MM.1S (cell line): ENCODE measurements at regions not wholly inside any gene's neighbourhood (a gene's known extent, or its start where the extent isn't known, plus 50 kb on each side); places are given as distances from the start of the nearest gene placed in this dataset.

Experiments used
- DNase-seq: peaks from one replicate; pipeline ENCODE4 v3.0.0-alpha.2; 2015
- H2AFZ ChIP-seq: fragments of 300-600 bp; sonication (generic); 2 replicates; pipeline ENCODE4 v1.6.0; 2016; ENCODE audit warnings: antibody characterized with exemption, low read length
- H3F3A ChIP-seq: fragments of 300-600 bp; sonication (generic); 2 replicates; pipeline ENCODE4 v1.6.1; 2016; ENCODE audit warnings: mild to moderate bottlenecking, antibody characterized with exemption, low read length, moderate library complexity, mixed read lengths; ENCODE audit not compliant: insufficient read depth
- H3K27ac ChIP-seq: fragments of 300-600 bp; sonication (generic); 2 replicates; pipeline ENCODE4 v1.5.1; 2016; ENCODE audit warnings: mild to moderate bottlenecking, low read length
- H3K27me3 ChIP-seq: fragments of 300-600 bp; sonication (generic); replicated peaks from 2 replicates; pipeline ENCODE4 v1.6.0; 2016; ENCODE audit warnings: low read length; ENCODE audit not compliant: insufficient read depth
- H3K36me3 ChIP-seq: fragments of 300-600 bp; sonication (generic); replicated peaks from 2 replicates; pipeline ENCODE4 v1.6.1; 2016; ENCODE audit warnings: mild to moderate bottlenecking, low read length, mixed read lengths; ENCODE audit not compliant: insufficient read depth
- H3K4me1 ChIP-seq: fragments of 300-600 bp; sonication (generic); 2 replicates; pipeline ENCODE4 v1.6.1; 2016; ENCODE audit warnings: low read length, mixed read lengths
- H3K4me2 ChIP-seq: fragments of 300-600 bp; sonication (generic); 2 replicates; pipeline ENCODE4 v1.6.0; 2016; ENCODE audit warnings: low read depth, low read length
- H3K4me3 ChIP-seq: fragments of 300-600 bp; sonication (generic); 2 replicates; pipeline ENCODE4 v1.5.1; 2016; ENCODE audit warnings: low read length, mixed read lengths
- H3K79me2 ChIP-seq: fragments of 300-600 bp; sonication (generic); 2 replicates; pipeline ENCODE4 v1.6.1; 2016; ENCODE audit warnings: mixed run types, low read length, mixed read lengths
- H3K9ac ChIP-seq: fragments of 300-600 bp; sonication (generic); 2 replicates; pipeline ENCODE4 v1.6.1; 2016; ENCODE audit warnings: low read length, mixed read lengths
- H3K9me2 ChIP-seq: fragments of 300-600 bp; sonication (generic); replicated peaks from 2 replicates; pipeline ENCODE4 v1.6.1; 2016; ENCODE audit warnings: mild to moderate bottlenecking, low read length, mixed read lengths; ENCODE audit not compliant: insufficient read depth
- H3K9me3 ChIP-seq: fragments of 300-600 bp; sonication (generic); replicated peaks from 2 replicates; pipeline ENCODE4 v1.6.1; 2016; ENCODE audit warnings: mild to moderate bottlenecking, low read length, mixed read lengths; ENCODE audit not compliant: insufficient read depth
- H4K20me1 ChIP-seq: fragments of 300-600 bp; sonication (generic); 2 replicates; pipeline ENCODE4 v1.6.1; 2016; ENCODE audit warnings: mild to moderate bottlenecking, low read length, moderate library complexity, mixed read lengths; ENCODE audit not compliant: insufficient read depth
- CTCF ChIP-seq: fragments of 300-600 bp; sonication (generic); IDR thresholded peaks from 2 replicates; pipeline ENCODE4 v1.5.1; 2016; ENCODE audit warnings: antibody characterized with exemption, low read length, mixed read lengths
- EZH2 ChIP-seq: fragments of 300-600 bp; sonication (generic); optimal IDR thresholded peaks from 2 replicates; pipeline ENCODE3; 2017; ENCODE audit warnings: low read depth, mild to moderate bottlenecking, antibody characterized with exemption, low read length, mixed read lengths
- EZH2phosphoT487 ChIP-seq: fragments of 300-600 bp; sonication (generic); IDR thresholded peaks from 2 replicates; pipeline ENCODE4 v1.6.1; 2018; ENCODE audit warnings: antibody characterized with exemption, low read length

GRCh38 chr13:105569816-105570215, 965.6 kb downstream of the EFNB2 start:
- H3K4me1 ChIP-seq, result no peaks in the 10 kb centered on the region
- H3F3A ChIP-seq, result no peaks in the 10 kb centered on the region
- H3K4me3 ChIP-seq, result no peak overlapping the region
- H3K27me3 ChIP-seq, result no peaks in the 10 kb centered on the region
- no peaks in the 10 kb centered on the region for H3K9me3 ChIP-seq
- no peaks in the 10 kb centered on the region for H3K79me2 ChIP-seq
- no peaks in the 10 kb centered on the region for H3K9me2 ChIP-seq
- H3K27ac ChIP-seq, result no peak overlapping the region
- TF ChIP-seq EZH2phosphoT487 (no peak), EZH2 (no peak), CTCF (no peak)
- no peak for DNase-seq
- H3K4me2 ChIP-seq, result no peak overlapping the region
- H4K20me1 ChIP-seq, result no peaks in the 10 kb centered on the region
- H3K9ac ChIP-seq, result no peak overlapping the region
- no peak overlapping the region for H2AFZ ChIP-seq
- H3K36me3 ChIP-seq, result no peaks in the 10 kb centered on the region

GRCh38 chr13:105567951-105568525, 967.4 kb downstream of the EFNB2 start:
- TF ChIP-seq EZH2 (no peak), EZH2phosphoT487 (no peak), CTCF (no peak)
- no peaks in the 10 kb centered on the region for H3K9me2 ChIP-seq
- H3K79me2 ChIP-seq, result no peaks in the 10 kb centered on the region
- H4K20me1 ChIP-seq, result no peaks in the 10 kb centered on the region
- H3K4me2 ChIP-seq, result no peak overlapping the region
- no peak overlapping the region for H3K9ac ChIP-seq
- DNase-seq, result no peak
- no peaks in the 10 kb centered on the region for H3F3A ChIP-seq
- H3K9me3 ChIP-seq, result no peaks in the 10 kb centered on the region
- no peak overlapping the region for H3K27ac ChIP-seq
- H3K4me3 ChIP-seq, result no peak overlapping the region
- H3K27me3 ChIP-seq, result no peaks in the 10 kb centered on the region
- H3K4me1 ChIP-seq, result no peaks in the 10 kb centered on the region
- no peak overlapping the region for H2AFZ ChIP-seq
- no peaks in the 10 kb centered on the region for H3K36me3 ChIP-seq

- TF ChIP-seq EZH2phosphoT487 (no peak), EZH2 (no peak), CTCF (no peak)
- Histone ChIP-seq H3K4me2 (no peak overlapping the region), H3K27me3 (no peaks in the 10 kb centered on the region), H3K4me1 (no peaks in the 10 kb centered on the region), H3K9me2 (no peaks in the 10 kb centered on the region), H2AFZ (no peak overlapping the region), H3F3A (no peaks in the 10 kb centered on the region), H3K4me3 (no peak overlapping the region), H3K9me3 (no peaks in the 10 kb centered on the region; the same call in 1 of the 2 replicates), H3K9ac (no peak overlapping the region), H3K36me3 (no peaks in the 10 kb centered on the region), H3K27ac (no peak overlapping the region), H3K79me2 (no peaks in the 10 kb centered on the region), H4K20me1 (no peaks in the 10 kb centered on the region)
- no peak for DNase-seq
Observed at GRCh38 chr13:105565136-105565727, 970.2 kb downstream of the EFNB2 start.
